HG02973 (cell line): ENCODE measurements at regions not wholly inside any gene's neighbourhood (a gene's known extent, or its start where the extent isn't known, plus 50 kb on each side); places are given as distances from the start of the nearest gene placed in this dataset.
"Not testable (repeated sequence)": the region's sequence is repeated elsewhere in the genome, so short reads cannot be mapped to it uniquely, and the experiment has no call there.

ENCODE experiments used
- ATAC-seq: cut with Tn5 transposase; IDR thresholded peaks from one replicate; pipeline ENCODE4 v1.9.1; 2021; ENCODE audit warnings: moderate library complexity; ENCODE audit not compliant: unreplicated experiment

DNA sequence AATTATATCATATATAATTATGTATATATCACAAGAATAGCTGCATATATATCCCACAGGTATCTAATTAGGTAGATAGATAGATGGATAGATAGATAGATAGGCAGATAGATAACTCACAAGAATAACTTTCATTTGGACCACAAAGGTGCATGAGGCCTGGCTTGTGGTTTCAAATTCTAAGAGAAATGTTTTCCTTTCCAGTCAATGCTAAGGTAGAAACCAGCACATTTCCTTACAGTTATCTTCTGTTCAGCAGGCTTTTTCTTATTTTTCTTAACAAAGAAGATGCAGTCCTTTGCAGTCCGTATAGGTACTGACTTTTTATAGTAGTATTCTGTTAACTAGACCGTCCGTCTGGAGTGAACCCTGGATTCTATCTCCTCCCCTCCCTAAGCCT is 152.9 kb upstream of the ANKFN1 start:
- no peak for ATAC-seq

DNA sequence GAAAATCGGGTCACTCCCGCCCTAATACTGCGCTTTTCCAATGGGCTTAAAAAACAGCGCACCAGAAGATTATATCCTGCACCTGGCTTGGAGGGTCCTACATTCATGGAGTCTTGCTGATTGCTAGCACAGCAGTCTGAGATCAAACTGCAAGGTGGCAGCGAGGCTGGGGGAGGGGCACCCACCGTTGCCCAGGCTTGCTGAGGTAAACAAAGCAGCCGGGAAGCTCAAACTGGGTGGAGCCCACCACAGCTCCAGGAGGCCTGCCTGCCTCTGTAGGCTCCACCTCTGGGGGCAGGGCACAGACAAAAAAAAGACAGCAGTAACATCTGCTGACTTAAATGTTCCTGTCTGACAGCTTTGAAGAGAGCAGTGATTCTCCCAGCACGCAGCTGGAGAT is 150.6 kb upstream of the ANKFN1 start:
- ATAC-seq = not testable (repeated sequence)

DNA sequence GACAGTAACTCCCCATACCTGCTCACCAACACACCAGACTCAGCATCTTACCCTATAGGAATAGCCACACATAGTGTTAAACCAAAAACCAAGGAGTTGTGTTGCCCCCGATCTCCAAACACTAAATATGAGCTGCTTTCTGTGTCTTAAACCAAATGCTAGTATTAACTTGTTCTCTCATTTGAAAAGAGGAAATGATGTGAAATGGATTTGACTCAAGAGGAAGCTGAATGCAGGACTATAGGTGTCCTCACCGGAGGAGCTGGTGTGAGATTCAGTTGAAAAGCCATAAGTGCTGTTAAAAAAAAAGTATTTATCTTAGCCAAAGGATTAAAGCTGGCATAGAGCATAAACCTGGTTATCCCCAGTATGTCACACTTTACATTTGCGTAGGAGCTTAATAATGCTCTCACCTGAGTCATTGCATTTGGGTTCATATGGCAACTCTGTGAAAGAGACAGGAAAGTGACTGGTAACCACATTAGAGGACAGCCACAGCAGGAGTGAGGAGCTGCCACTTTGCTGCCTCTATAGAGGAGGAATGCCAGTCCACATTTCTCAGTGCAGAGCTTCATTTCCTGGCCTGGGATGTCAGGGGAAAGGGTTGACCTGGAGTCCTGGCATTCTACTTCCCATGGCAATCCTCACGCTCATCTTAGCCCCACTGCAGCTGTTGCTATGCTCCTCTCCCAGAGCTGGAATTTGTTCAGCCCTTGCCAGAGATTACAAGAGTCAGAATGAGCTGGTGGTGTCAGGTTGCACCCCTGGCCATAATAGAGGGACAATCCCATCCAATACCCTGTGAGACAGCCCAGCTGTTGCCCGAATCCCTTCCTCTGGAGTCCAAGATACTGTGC is 143.3 kb upstream of the ANKFN1 start:
- ATAC-seq = no peak

DNA sequence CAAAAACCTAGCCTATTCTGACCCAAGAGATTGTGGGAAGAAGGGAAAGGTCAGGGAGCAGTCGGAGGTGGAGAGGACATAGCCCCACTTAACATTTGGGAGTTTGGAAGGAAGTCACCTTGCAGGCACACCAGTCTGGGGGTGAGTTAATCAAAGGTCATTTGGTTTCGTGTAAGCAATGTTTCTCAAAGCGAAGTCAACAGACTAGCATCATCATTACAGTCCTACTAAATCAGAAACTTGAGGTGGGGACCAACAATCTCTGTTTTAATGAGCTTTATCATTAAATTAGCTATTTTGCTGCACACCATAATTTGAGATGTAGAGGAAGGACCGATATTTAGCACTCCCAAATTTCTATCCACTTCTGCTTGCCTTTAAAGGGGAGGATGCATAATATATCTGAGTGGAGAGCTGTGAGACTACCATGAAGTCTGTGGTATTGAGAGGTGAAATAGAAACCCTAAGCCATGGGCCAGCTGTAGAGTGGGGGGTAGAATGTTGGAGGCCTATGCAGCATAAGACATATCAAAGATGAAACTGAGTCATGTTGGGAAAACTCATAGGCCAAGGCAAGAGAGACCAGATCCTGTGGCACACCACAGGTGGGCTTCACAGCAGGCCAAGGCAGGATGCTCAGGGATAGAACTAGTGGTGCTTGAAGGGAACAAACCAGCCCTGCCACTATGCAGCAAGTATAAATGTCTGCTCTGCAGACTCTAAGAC is 141.7 kb upstream of the ANKFN1 start:
- ATAC-seq = no peak

DNA sequence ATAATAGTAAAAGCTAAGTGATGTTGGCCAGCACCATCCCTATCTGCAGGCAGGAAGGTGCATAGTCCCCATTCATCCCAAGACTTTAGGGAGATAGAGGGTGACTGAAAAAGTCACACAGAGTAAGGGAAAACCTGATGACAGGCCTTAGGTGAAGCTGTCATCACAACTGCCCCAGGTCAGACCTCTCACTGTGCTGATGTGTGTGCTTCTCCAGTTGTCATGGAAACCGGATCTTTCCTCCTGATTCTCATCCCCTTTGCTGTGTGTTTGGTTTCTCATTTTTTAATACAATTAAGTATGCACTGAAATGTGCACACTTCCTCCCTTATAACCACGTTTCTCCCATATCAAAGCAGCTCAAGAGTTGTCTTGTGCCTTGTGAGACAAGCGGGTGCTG is 135.1 kb upstream of the ANKFN1 start:
- no peak for ATAC-seq

DNA sequence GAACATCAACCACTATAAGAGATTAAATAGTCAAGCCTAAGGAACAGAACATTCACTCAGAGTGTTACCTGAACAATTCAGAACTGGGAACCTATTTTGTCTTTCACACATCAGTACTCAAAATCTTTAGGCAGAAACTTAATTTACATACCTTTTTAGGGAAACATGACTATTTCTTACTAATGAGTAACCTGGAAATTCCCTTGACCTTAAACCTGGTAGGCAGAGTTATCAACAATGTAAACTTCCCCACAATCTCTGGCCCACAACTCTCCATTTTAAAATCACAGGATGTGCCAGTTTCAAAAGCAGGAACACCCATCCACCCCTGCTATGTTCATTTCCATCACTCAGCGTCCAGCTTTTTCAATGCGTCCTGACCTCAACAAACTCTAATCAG is 132.9 kb upstream of the ANKFN1 start:
- no peak for ATAC-seq

DNA sequence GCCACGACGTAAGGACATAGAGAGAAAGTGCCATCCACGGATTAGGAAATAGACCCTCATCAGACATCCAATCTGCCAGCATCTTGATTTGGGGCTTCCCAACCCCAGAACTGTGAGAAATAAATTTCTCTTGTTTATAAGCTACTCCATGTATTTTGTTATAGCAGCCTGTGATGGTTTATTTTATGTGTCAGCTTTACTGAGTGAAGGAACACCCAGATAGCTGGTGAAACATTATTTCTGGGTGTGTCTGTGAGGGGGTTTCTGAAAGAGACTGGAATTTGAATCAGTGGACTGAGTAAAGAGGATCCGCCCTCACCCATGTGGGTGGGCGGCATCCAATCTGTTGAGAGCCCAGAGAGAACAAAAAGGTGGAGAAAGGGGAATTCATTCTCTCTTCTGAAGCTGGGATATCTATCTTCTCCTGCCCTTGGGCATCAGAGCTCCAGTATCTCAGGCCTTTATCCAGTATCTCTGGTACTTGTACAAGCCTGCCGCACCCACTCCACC is 131.5 kb upstream of the ANKFN1 start:
- no peak for ATAC-seq

DNA sequence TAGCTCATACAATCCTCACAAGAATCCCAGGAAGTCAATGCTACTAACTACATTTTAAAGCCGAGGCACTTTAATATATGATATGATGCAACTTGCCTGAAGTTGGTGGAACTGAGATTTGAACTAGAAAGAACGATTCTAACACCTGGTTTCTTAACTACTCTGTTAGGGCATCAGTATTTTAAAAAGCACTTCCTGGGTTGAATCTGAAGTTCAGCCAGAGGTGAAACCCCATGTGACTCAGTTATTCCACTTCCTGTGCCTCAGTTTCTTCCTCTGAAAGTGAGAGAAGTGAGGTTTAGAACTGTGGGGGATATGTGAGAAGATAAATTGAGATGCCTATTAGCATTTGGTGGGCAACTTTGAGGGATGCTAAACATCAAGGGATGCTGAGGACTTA is 129.4 kb upstream of the ANKFN1 start:
- ATAC-seq = no peak

DNA sequence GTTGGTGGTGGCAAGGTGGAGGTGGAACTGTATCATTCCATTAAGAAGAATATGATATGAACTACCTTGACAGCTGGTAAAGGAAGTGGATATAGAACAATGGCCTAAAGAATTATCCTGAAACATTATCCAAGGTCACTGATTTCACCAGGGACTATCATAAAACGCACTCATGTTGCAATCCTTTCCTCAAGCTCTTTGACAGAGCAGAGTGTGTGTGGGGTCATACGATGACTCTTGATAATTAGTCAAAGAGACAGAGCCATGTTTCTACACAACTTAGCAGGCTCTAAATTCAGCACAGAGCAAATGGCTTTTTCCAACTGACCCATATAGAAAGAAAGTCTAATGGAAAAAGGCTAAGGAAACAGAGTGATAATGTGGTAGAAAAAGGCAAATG is 126.4 kb upstream of the ANKFN1 start:
- no peak for ATAC-seq

DNA sequence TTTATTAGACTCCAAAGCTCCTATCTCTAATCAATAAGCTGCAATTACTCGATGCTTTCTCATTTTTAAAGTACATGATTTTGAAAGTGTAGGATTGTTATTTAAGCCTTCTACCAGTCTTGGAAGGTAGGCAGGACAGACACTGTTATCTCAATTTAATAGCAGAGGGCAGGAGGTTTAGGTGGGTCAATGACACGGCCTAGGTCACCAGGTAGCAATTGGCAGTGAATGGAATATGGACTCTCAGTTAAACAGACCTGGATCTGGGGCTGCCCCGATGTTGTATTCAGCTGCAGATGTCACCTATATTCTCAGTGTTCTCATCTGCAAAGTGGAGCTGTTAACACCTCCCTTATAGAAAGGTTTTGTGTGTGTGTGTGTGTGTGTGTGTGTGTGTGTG is 124.4 kb upstream of the ANKFN1 start:
- ATAC-seq = no peak

DNA sequence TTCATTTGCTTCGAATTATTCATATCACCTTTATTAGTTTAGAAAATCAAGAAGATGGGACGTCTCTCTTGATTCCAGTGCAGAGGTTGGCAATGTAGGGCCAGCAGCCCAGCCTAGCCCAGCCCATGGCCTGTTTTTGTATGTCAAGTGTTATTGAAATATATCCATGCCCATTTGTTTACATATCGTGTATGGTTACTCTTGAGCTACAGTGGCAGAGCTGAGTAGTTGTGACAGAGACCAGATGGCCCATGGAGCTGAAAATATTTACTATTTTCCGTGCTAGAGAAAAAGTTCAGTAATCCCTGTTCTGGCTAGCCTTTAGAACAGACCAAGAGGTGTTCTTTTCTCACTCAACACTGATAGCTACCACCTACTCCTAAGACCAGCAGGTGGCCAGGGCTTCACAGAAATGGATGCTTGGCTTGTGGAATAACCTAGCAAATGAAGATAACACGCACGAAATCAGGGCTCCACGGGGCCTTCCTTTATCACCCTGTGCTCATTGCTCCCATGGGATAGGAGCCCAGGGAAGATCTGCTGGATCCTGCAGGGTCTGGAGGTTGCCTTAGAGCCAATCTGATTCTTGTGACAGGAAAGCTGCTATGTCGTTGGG is 123.2 kb upstream of the ANKFN1 start:
- no peak for ATAC-seq

DNA sequence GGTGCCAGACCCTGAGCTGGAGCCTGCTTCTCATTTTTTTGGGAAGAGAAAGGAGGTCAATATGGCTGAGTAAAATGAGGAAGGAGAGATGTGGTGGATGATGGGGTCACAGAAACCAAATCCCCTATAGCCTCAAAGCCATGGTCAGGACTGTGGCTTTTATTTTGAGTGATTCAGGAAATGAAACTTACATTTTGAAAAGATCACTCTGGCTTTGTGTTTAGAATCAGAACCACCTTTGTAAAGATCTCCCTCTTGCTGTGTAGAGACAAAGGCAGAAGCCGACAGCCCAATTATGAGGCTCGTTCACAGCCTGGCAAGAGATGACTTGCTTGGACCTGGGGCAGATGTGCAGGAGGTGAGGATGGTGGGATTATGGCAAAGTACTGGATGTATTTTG is 121.6 kb upstream of the ANKFN1 start:
- no peak for ATAC-seq

DNA sequence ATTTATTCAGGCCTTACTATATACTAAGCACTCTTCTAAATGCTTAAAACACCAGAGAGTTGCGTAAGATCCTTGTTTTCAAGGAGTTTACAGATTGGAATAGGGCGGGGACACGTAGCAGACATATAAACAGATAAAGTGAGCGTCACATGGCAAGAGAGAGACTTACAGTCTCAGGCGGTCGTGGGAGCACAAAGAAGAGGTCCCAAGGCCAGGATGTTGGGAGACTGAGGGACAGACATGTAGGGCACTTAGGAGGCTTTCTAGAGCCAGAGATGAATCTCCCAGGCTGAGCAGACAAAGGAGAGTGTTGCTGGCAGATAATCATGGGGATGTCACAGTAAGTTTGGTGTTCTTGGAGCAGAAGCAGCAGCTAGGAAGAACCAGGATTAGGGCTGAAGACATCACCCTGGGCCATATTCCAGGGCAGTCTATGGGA is 119.1 kb upstream of the ANKFN1 start:
- no peak for ATAC-seq

DNA sequence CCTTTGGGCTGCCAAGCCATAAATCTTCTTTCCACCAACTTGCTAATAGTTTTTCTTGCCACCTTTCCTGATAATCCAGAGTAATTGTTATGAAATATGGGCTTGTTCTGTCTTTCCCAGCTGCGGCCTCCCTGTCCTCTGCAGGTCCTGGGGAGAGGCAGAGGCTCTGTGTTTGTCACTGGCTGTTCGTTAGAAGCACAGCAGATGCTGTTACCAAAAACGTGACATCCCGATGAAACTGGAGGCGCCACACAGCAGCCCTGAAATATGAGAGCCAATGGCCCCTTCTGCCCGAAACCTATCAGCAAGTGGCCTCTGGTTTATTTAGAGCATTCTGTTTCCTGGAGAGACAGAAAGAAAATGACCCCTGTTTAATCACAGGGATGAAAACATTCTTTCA is 115.1 kb upstream of the ANKFN1 start:
- ATAC-seq = no peak

DNA sequence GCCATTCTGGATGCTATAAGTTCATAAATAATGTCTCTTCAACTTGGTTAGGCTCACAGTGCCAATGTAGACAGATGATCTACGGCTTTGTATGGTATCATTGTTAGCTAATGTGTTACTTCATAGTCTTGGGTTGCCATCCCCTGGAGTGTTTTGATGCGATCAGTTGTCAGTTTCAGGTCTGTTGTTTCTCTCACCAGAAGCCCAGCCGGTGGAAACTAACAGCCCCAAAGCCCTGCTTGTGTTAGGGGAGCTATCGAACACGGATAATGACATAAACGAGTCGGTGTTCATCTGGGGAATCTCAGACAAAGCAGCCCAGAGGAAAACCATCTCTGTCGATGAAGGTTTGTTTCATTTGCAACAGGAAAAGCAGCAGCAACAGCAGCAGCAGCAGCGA is 107.4 kb upstream of the ANKFN1 start:
- no peak for ATAC-seq

DNA sequence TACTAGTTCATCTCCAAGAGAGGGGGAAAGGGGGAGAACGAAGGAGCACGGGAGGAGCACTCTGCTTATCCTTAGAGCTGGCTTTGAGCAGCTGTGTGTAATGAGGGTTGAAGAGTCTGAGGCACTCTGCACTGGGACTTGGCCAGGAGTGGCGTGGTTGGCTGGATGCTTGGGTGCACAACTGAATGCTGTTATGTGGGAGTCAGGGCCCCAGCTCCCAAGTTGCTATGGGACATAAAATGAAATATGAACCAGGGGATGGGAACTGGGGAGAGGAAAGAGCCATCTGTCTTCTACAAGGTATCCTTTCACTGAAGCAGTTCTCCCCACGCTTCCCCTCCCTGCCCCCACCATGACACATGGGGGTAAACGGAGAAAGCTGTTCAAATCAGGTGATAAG is 105.9 kb upstream of the ANKFN1 start:
- no peak for ATAC-seq

DNA sequence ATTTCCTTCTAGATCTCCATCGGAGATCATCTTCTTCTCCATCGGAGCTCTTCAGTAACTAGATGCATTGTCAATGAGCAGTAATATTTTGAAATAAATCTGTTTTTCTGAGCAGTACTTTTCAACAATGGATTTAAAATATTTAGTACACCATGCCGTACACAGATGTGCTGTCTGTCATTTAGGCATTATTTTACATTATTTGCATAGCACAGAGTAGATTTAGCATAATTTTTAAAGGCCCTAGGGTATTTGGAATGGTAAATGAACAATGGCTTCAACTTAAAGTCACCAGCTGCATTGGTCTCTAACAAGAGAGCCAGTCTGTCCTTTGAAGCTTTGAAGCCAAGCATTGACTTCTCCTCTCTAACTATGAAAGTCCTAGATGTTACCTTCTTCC is 95.4 kb upstream of the ANKFN1 start:
- ATAC-seq = no peak

DNA sequence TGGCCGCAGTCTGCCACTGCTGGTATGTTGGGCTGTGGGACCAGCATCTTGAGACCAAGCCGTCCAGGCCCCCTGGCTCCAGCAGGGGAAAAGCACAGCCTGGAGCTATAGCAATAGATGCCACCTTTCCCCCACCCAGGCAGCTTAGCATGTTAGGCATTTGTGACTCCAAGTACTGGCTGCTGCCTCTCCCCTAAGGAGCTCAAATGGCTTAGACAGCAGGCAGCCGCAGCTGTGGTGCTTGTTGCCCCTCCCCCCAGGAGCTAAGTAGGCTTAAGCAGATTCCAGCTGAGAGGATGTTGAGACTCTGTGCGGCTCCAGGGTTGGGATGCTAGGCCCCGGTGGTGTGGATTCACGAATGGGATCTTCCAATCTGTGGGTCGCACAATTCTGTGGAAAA is 88.8 kb upstream of the ANKFN1 start:
- no peak for ATAC-seq

DNA sequence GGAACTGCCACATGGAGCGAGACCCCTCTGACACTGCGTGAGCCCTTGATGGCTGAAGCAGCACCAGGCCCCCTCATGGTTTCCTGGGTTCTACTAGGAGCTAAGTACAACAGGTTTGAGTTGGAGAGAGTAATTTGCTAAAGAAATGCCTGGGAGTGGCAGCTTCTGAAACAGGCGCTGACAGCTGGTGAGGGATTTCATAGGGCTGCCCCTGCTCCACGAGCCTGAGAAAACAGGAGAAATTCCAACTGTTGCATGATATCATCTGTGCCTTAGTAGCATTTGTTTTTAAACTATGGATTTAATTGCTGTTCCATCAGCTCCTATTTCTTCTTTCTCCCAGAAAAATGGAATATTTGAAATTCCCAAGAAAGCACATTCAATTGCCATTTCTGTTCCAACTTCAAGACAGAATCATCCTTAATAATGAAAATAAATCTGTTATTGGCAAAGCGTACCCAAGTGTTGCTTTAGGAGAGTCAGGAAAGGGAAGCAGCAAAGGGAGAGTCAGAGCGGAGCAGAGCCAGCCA is 78.8 kb upstream of the ANKFN1 start:
- ATAC-seq = no peak

DNA sequence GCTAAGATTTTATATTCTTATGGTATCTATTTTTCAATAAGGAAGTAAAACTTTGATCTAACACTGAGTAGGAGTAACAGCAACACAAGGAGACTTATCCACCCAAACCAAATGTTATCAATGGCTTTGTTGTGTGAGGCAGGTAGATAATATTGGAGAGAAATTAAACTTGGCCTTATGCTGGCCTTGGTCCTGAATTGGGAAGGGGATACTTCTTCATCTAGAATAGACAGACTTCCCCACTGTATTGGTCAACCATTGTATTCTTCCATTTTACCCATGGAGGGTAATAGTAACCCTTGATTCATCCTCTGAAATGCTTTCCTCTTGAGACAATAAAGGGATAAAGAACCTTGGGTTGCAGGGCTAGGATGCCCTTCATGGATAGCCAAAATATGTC is 76.3 kb upstream of the ANKFN1 start:
- no peak for ATAC-seq

DNA sequence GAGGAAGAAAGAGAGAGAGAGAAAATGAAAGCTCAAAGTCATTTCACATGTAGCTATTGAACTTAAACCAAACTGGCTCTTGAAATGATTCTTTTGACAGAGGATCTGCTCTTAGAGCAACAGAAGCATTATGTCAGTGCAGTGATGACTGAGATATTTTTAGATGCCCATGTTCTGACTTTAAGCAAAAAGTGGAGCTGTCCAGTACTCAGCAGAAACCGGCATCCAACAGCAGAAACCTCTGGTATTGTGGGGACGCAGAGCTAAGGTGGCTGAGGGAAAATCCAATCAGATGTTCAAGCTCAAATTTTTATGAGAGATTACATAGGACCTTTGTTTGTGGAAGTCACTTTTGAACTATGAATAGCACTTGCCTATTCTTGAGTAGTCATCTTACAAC is 69.8 kb upstream of the ANKFN1 start:
- no peak for ATAC-seq
